ENCODE measurements at regions not wholly inside any gene's neighbourhood (a gene's known extent, or its start where the extent isn't known, plus 50 kb on each side); places are given as distances from the start of the nearest gene placed in this dataset.

- TF ChIP-seq E2F6 (IDR thresholded peaks at IDR 0.05) (no peak), CTBP2 (IDR thresholded peaks at IDR 0.05; ENCODE audit: borderline replicate concordance, insufficient read depth, insufficient read length, low read length) (no peak), CTCF (IDR thresholded peaks at IDR 0.05; ENCODE audit: control extremely low read depth in 1 of 3, insufficient read depth in 1 of 3, low read depth in 1 of 3, low read length in 3 of 3) (no peak), CBX8 (IDR thresholded peaks at IDR 0.05; ENCODE audit: borderline replicate concordance, low read depth, low read length) (no peak)
Observed at GRCh38 chr12:18926188-18926587, 188.3 kb downstream of the CAPZA3 start (continued).

All from H1 (cell line).